H1 (cell line): ENCODE measurements at regions not wholly inside any gene's neighbourhood (a gene's known extent, or its start where the extent isn't known, plus 50 kb on each side); places are given as distances from the start of the nearest gene placed in this dataset.

Experiments
- NRF1 ChIP-seq: IDR thresholded peaks from 2 replicates; pipeline ENCODE4 v1.6.1; 2011; ENCODE audit warnings: mild to moderate bottlenecking, low read depth, low read length, improper control_type of control experiment
- POLR2A ChIP-seq, 2 experiments: IDR thresholded peaks; 1 replicate in 1 of 2; 2 replicates in 1 of 2; pipeline ENCODE4 v1.6.1; 2011; ENCODE audit warnings: low read depth in 2 of 2, low read length in 2 of 2, mild to moderate bottlenecking in 2 of 2; ENCODE audit errors: control extremely low read depth in 1 of 2

DNA sequence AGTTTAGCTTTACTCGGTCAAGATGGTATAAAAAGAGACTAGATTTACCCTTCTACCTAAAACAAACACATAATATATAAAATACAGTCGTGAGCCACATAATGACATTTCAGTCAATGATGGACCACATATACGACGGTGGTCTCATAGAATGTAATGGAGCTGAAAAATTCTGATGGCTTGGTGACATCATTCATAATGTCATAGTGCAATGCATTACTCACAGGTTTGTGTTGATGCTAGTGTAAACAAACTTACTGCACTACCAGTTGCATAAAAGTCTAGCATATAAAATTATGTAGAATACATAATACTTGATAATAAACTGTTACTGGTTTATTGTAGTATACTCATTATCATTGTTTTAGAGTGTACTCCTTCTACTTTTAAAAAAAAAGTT is 115.9 kb upstream of the GDNF start:
- TF ChIP-seq POLR2A (IDR thresholded peaks at IDR 0.05; ENCODE audit: control extremely low read depth in 1 of 2, low read depth in 2 of 2, low read length in 2 of 2) (no peak), NRF1 (no peak)
